HS-27A (cell line): ENCODE measurements at regions not wholly inside any gene's neighbourhood (a gene's known extent, or its start where the extent isn't known, plus 50 kb on each side); places are given as distances from the start of the nearest gene placed in this dataset.

Source experiments
- DNase-seq: peaks from one replicate; pipeline ENCODE4 v3.0.0-alpha.2; 2012; ENCODE audit warnings: low read depth, missing footprints

DNA sequence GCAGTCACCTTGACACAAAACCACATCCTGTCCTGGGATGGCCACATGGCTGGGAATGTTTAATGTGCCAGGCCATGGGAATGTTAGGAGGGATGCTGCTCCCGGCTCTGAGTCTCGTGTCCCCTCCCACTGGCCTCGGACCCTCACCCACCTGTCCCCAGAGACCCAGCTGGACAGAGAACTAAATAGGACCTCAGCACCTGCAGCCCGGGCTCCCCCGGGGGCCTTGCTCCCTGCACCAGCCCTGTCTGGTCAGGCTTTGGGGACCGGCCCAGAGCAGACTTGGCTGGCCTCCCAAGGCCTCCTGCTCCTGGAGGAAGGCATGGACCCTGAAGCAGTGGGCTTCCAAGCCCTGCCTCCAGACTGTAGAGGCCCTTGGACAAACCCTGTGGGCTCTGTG is 100.0 kb upstream of the IQSEC1 start:
- DNase-seq: no peak

DNA sequence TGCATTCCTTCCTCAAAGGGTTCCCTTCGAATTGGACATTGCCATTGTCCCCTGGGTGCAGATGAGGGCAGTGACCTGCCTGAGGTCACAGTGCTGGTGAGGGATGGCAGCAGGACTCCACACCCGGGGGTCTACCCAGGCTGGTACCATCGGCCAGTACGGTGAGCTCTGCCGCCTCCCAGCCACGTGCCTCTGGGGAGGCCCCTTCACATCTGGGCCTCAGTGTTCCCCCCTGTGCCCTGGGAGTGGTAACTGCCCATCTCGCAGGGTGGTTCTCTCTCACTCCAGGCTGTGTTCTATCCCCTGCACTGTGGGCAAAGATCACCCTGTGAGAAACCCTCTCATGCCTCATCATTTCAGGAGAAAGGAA is 99.4 kb upstream of the IQSEC1 start:
- no peak for DNase-seq

DNA sequence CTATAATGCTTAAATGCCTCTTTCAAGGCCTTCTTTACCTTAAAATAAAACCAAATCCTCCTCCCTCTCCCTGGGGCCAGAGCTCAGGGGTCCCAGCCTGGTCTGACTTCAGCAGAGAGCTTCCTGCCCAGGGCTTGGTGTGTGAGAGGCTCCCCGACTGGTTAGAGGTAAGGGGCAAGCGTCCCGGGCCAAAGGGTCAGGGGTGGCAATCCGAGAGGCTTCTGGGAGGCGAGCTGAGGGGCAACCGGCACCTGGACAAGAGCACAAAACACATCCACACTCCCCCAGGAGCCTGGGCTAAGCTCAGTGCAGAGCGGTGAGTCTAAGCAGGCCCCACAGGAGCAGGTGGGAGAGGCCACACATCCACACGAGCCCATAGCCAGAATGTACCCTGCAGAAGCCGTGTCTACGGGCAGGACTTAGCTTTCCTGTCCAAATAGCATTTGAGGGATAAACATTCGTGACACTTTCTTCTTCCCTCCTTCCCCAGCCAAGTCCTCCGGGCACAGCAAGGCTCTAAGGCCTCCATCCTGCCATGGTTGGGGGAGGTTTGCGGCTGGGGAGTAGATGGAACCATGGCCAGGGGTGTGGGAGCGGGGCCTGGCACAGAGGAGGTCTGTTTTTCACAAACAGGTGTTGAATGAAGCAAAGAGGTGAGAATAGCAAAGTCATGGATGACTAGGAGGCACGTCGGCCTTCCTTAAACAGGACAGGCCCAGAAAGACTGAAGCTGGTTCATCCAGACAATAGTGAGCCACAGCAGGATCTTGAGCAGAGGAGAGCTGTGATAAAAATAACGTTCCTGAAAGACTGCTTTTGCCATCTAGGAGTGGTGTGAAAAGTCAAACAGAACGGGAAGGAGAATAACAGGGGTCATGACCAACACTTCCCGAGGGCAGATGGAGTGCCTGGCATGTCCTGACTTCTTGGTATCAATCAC is 98.7 kb upstream of the IQSEC1 start:
- DNase-seq: no peak

DNA sequence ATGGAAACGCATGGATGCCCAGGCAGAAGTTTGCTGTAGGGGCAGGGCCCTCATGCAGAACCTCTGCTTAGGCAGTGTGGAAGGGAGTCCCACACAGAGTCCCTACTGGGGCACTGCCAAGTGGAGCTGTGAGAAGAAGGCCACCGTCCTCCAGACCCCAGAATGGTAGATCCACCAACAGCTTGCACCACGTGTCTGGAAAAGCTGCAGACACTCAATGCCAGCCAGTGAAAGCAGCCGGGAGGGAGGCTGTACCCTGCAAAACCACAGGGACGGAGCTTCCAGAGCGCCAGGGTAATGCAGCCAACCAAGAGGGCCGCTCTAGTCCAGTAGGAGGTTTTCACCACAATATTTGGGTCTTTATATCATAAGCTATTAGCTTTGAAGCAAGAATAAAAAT is 97.1 kb upstream of the IQSEC1 start:
- DNase-seq: no peak

DNA sequence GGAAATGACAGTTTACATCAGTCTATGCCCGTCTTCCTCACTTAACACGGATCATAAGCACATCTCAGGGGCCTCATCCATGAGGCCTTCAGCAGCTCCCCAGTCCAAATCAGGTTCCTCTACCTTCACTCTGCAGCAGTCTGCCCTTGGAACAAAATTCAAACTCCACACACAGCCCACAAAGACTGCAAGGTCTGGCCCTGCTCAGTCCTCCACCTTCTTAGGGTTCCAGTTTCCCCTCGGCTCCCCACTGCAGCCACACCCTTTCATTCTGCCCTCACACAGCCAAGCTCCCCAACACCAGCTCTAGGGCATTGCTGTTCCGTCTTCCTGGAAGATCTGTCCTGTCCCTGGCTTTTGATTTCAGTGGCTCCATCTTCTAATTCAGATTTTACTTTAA is 95.2 kb upstream of the IQSEC1 start:
- no peak for DNase-seq

DNA sequence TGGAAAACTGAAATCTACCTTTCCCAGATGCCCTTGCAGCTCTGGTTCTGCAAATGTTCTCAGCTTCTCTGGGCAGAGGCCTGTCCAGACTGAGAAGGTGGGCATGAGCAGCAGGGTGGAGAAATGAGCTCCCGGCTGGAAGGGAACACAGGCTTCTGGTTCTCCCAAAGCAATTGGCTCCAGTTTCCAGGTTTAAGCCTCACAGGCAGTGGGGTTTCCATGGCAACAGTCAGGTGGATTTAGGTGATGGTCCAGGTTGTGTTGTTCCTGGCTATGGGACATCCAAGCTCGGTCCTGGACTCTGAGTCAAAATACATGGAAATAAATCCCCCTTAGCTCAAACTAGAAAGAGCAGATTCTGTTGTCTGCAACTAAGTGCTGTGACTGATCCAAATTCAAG is 94.6 kb upstream of the IQSEC1 start:
- no peak for DNase-seq

DNA sequence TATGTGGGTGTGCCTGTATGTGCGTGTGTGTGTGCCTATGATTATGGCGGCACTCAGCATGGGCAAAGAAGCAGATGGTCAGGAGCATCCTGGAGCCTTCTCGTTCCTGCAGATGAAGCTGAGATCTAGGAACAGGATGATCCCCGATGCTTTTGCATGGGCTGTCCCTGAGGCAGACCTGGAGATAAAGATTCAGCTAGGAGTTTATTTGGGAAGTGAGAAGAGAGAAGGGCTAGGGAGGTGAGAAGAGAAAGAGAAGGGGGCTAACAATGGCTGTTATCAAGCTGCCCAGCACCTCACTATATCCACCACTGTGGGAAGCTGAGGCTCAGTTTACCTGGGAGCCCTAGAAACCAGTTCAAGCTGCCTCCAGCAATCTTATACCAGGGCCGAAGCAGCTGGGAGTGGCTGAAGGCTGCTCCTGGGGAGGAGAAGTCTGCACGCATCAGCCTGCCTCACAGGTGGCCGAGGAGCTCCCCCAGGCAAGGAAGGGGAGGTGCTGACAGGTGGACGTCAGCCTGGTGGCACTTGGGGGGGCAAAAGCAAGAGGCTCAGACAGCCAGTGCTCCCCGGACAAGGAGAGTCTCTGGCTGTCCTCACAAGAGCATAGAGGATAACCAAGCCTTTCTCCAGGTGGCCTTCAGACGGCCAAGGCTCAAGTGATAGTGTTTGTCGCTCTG is 94.0 kb upstream of the IQSEC1 start:
- DNase-seq: no peak

DNA sequence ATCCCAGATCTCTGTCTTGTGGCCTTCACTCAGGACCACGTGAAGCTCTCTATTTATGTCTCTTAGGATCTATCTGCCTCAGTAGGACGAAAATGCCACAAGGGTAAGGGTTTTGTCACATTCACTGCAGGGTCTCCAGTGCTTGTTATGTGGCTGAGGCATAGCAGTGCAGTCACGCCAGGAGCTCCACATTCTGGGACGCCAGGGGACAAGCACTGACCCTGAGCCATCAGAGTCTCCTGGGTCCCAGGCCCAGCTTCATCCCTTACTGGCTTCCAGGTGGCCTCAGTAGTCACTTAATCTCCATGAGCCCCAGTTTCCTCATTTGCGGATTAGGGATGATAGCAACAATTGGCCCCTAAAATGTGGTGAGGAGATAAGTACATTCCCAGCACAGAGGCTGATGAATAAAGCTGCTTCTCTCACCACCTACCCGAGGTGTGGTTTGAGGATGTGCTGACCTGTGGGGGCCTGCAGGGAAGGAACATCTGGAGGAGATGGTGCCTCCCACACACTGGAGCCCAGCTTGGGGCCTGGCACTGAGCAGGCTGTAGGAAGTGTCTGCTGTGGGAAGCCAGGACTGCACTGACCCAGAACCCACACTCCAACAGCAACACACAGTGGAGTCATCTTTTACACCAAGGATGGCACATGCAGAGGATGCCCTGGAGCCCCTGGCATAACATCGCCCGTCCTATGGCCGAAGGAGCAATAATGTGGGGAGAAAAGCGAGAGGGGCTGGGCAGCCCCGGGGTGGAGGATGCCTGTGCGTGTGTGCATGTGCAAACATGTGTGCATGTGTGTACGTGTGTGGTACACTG is 93.2 kb upstream of the IQSEC1 start:
- no peak for DNase-seq

DNA sequence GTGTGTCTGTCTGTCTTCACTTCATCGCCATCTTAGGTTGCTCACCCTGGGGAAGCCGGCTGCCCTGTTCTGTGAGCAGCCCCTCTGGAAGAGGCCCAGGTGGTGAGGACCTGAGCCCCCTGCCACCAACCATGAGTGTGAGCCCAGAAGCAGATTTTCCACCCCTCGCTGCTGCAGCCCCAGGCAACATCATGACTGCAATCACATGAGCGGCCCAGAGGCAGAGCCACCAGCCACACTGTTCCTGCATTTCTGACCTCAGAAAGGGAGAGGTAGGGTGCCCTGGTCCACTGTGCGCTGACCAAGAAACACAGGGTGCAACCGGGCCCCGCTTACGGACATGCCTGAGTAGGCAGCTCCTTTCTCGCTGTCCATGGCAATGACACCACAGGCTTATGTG is 92.3 kb upstream of the IQSEC1 start:
- no peak for DNase-seq

DNA sequence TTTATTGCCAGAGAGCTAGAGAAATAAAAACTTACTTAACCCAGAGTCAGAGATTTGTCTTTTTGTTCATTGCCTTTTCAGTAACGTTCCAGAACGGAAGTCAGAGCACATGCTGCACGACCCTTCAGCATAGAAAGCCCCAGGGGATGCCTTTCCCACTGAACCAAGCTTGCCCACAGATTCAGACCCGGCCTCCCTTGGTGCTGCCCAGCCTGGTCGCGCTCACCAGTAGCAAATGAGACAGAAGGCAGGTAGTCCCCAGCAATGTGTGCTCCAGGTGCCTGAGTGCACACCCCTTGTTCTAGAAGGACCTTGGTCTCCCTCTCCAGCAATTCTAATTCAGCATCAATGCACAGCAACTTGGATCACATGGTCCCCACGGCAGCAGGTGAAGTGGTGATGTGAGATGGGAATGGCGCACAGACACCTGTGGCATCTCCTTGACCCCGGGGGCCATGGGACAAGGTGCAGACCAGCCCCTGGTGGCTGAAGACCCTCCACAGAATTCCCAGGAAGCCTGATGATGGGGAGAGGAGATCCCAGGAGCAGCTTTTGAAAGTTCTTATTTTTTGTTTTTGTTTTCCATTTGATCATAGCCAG is 91.8 kb upstream of the IQSEC1 start:
- DNase-seq: no peak

DNA sequence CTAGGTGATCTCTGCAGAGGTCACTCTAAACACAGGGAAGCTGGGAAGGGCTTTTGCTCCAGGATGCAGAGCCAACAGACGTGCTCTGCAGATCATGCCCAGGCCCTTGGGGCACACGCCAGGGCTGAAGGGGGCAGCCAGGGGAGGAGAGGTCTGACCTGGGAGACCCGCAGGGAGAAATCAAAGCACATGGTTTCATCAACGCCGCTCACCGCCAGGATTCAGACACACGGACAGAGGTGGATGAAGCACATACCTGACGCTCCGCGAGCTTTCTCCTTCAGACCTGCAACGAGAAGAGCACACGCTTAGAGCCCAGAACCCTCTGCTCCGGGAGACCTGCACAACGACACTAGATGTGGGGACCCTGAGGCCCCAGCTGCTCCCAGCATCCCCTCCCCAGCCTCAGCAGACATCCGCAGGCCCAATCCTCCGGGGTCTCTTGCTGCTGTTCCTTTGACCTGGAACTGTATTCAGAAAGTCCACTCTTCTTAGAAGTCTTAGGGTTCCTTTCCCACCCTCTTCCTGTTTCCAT is 90.7 kb upstream of the IQSEC1 start:
- no peak for DNase-seq

DNA sequence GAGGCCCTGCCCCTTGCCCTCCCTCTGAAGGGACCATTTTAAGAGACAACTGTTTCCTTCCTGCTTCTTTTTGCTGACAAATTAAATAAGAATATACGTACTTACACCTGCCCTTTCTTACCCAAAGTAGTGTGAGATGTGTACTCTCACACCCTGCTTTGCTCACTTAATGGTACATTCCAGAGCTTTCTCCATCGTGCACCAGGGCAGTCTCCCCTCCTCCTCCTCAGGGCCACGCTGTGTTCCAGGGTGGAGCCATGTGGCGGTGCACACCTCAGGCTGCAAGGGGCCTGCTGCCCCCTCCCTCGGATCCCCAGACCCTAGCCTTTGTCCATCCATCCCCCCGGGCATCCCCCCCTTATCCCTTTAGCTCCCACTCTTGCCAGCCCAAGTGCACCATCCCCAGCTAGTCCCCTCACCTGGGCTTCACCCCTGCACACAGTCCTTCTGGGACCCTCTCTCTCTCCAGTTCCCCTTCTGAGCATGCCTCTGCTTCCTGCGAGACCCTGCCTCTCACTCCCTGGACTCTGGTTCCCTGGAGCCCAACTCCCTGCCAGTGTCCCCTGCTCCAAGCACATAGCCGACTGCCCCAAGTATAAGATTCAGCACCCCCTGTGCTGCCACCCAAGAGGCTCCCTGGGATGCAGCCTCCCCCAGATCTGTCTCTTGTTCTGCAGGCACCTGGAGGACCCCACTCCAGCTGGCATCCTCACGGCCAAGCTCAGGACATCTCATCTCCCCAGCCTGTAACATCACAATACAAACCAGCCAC is 89.5 kb upstream of the IQSEC1 start:
- no peak for DNase-seq

DNA sequence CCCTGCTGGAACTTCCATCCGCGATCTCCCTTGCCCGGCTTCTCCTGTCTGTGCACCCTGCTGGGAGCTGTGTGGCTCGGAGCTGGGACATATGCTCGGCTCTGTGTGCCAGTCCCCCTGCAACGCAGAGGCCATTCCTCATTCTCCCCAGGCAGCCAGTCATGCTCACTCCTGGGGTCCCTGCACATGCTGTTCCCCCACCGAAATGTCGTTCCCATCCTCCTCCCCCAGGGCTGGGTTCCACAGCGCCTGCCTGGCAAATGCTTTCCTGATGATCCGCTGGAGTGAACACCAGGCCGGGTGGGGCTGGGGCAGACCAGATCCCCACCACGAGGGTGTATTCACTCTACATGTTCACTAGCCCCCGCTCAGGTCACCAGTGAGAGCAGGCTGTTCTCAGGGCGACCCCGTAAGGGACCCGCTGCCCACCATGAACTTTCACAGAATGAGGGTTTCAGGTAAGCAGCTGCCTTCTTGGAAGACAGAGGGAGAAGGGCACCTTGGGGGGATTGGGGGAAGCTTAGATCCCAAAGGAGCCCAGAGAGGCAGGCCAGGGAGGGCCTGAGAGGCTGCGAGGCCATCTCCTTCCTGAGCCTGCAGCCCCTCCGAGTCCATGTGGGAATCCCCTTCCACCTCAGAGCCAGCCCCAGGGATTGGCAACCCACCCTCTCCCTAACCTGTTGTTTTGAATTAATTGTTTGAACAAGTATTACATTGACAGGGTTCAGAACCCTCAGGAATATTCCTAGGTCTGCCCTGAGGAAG is 88.7 kb upstream of the IQSEC1 start:
- no peak for DNase-seq

DNA sequence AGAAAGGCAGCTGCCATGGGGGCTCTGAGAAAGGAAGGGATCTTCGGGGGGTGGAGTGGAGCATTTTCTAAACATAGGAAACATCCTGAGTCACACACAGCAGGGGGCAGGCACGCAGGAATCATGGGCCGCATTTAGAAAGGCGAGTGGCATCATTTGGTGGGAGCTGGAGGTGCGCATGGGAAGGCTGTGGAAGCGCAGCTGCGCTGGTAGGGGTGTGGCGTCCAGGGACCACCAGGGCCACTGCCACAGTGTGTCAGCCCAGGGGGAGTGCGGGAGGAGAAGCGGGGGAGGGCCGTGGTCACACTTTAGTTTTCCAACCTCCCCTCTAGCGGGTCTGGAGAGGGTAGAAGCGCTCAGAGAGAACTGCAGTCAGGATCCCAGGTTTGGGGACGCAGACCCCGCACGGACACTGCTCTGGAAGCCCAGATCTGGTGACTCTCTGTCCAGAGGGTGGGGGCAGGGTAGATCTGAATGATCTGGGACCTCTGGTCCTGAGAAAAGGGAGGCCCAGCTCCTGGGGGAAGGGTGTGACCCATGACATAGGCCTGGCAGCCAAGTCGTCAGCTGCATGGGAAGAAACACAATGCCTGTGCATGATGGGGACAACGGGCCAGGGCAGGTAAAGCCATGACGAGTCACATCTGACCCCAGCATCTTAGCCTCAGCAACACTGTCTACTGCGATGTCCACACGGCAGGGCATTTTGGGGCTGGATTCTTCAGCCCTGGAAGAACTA is 88.0 kb upstream of the IQSEC1 start:
- no peak for DNase-seq

DNA sequence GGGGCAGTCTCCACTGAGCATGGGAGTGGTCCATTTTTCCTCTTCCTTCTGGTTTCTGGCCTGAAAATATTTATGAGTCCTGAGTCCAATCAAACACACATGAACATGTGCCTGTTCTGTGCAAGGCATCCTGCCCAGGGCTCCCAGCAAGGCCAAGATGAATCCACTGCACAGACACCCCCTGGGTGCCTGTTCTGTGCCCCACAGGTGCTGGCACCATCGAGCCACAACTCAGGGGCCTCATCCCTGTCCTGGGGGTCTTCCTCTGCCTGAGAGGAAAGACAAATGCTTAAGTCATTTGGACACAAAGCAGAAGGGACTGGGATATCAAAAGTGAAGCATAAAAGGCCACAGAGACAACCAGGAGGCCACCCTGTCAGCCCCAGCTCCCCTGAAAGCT is 87.4 kb upstream of the IQSEC1 start:
- no peak for DNase-seq

DNA sequence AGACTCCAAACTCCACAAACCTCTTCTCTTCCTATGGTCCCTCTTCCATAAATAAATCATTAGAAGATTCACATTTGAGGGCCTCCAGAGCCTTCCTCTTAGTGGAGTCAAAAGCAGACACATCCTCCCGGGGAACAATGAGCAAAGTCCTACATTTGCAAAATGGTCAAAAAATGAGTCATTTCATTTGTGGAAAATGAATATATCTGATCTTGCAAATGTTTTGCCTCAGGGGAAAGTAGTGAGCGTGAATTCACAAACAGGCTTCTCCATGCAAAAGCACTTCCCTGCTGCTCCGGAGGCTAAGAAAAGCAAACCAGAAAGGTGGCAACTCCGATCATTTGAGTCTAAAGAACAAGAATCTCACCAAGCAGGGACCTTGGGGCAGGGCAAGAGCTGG is 86.7 kb upstream of the IQSEC1 start:
- DNase-seq: no peak

DNA sequence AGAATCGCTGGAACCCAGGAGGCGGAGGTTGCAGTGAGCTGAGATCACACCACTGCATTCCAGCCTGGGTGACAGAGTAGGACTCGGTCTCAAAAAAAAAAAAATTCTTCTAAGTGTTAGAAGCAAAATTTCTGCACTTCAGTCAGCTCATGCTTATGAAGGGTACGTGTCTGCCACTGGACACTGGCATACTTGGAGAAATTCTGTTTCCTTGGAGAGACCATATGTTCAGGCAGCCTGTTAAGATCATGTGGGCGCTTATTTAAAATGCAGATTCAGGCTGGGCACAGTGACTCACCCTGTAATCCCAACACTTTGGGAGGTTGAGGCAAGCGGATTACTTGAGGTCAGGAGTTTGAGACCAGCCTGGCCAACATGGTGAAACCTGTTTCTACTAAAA is 85.6 kb upstream of the IQSEC1 start:
- no peak for DNase-seq

DNA sequence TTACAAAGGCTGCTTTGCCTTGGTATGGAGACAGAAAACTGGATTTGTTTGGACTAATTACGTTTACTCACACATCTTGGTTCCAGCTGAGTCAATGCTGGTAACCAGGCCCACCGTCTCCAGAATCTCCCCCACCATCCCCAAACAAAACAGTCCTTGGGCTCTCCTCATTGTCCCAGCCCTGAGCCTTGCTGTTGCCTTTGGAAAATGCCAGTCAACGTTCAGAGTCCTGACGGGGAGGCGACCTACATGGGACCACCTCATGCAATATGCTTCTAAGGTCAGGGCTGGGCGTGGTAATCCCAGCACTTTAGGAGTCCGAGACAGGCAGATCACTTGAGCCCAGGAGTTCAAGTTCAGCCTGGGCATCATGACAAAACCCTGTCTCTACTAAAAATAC is 85.2 kb upstream of the IQSEC1 start:
- no peak for DNase-seq

DNA sequence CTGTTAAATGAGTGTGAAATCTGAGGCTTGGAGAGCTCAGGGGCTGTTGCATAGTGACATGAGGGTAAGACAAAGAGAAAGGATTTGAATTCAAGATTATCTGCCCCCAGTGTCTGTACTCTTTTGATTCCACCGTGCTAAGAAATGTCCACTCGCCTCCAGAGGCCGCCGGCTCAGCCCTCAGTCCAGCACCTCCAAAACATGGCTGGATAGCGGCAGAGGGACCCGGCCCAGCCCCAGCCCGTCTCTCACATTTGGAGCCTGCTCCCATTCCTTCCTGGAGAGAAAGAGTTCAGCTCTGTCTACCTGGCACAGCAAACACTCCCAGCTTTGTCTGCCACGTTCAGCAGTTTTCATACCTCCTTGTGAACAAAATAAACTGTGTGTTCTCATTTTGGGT is 84.8 kb upstream of the IQSEC1 start:
- no peak for DNase-seq
